ENCODE measurements at regions not wholly inside any gene's neighbourhood (a gene's known extent, or its start where the extent isn't known, plus 50 kb on each side); places are given as distances from the start of the nearest gene placed in this dataset.

DNA sequence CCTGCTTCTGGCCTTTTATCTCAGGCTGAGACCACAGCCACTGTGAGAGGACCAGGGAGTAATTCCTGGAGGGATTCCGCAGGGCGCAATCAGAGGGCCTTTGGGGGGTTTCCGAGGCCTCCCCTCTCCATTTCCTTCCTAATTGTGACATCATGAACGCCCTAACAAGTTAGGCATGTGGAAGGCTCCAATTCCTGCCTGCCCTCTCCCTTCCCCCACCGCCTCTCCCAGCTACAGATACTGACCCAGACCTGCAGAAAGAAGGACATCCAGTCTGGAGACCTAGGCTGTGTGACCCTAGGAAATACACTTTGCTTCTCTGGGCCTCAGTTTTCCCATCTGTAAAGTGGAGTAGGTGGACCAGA is 637.9 kb downstream of the MED13L start:
- no peak overlapping the region for H3K4me3 ChIP-seq (ENCODE audit: low read depth in 1 of 2, low read length in 1 of 2)
- H3K27ac ChIP-seq = no peak overlapping the region
- no peaks in the 10 kb centered on the region for H3K9me3 ChIP-seq
- TF ChIP-seq, protein P1, sequence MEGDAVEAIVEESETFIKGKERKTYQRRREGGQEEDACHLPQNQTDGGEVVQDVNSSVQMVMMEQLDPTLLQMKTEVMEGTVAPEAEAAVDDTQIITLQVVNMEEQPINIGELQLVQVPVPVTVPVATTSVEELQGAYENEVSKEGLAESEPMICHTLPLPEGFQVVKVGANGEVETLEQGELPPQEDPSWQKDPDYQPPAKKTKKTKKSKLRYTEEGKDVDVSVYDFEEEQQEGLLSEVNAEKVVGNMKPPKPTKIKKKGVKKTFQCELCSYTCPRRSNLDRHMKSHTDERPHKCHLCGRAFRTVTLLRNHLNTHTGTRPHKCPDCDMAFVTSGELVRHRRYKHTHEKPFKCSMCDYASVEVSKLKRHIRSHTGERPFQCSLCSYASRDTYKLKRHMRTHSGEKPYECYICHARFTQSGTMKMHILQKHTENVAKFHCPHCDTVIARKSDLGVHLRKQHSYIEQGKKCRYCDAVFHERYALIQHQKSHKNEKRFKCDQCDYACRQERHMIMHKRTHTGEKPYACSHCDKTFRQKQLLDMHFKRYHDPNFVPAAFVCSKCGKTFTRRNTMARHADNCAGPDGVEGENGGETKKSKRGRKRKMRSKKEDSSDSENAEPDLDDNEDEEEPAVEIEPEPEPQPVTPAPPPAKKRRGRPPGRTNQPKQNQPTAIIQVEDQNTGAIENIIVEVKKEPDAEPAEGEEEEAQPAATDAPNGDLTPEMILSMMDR (IDR thresholded peaks at IDR 0.05) = no peak
- H3K4me1 ChIP-seq (ENCODE audit: control insufficient read depth in 1 of 2, insufficient read depth in 1 of 2, low read depth in 1 of 2, low read length in 1 of 2) = no peaks in the 10 kb centered on the region
- no peaks in the 10 kb centered on the region for H3K36me3 ChIP-seq
- peaks cover 15% of the 10 kb centered on the region for H3K27me3 ChIP-seq

DNA sequence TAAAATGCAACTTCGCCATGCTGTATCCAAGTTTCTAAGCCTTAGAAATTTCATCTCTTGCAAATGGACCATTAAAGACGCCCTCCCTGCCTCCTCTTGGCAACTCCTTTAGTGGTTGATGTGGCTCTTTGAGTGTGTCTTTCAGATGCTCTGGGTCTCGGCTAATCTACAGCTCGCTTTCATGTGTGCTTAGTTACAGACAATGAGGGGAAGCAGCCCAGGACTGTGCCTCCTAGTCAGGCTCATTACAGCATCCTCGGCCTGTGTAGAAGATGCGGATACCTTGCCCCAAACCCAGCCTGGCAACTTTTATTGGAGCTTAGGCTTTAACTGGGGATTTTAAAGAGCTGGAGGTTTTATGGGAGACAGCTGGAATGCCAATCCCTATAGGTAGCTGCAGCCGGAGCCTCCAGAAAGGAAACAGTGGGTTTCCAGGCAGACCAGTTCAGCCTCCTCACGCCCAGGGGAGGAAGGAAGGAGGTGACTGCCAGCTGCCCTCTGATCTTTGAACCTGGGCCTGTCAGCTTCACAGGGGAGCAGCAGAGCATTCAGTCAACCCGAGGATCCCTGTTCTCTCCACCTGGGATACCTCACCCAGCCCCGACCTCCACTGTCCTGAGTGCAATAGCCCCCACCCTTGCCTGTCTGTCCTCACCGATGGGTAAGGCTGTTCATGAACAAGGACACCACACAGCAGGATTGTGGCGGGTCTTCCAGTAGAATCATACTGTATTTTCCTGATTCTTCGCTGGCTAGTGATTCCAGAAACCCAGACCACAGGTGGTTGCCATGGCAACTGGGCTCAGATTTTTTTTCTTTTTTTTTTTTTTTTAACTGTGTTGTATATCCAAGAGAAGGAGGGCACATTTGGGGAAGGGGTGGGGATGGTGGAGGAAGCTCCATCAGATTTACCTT is 638.5 kb downstream of the MED13L start:
- H3K4me1 ChIP-seq (ENCODE audit: control insufficient read depth in 1 of 2, insufficient read depth in 1 of 2, low read depth in 1 of 2, low read length in 1 of 2) = no peaks in the 10 kb centered on the region
- peaks cover 15% of the 10 kb centered on the region for H3K27me3 ChIP-seq
- no peaks in the 10 kb centered on the region for H3K9me3 ChIP-seq
- H3K36me3 ChIP-seq = no peaks in the 10 kb centered on the region
- H3K4me3 ChIP-seq (ENCODE audit: low read depth in 1 of 2, low read length in 1 of 2) = no peak overlapping the region
- TF ChIP-seq, protein P1 (IDR thresholded peaks at IDR 0.05) = no peak
- no peak overlapping the region for H3K27ac ChIP-seq

DNA sequence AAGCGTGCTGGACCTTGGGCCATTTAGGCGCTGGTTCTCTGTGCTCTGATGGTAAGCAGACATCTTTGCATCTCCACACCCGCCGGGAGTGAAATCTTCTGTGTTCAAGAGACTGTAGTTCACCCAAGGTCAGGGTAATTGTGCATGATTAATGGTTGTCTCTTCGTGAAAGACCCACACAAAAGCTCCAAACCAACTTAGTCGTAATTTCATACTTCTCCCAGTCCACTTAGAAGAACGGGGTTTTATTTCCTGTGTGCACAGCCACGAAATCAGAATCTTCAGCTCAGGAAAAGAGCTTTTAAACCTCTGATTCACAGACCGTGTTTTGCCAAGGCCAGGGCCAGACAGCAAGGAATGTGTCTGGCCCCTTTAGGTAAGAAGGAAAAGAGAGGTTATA is 640.9 kb downstream of the MED13L start:
- H3K36me3 ChIP-seq = no peaks in the 10 kb centered on the region
- TF ChIP-seq, protein P1 (IDR thresholded peaks at IDR 0.05) = no peak

DNA sequence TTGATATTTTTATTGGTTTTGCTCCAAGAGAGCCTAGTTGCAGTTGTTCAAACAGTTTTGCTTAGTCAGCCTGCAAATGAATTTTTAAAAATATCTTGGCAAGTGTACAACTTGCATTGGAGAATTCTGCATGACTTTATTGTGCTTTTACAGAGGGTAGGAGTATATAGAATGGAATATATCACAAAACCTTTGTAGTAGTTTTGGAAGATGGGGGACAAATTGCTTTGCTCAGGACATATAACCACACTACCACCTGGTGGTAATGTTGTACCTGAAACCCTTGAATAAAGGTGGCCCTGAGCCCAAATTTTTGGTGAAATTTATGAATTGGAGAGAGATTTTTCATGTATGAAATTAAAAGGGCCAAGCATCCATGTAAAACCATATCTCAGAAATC is 645.2 kb downstream of the MED13L start:
- Histone ChIP-seq H3K4me3 (ENCODE audit: low read depth in 1 of 2, low read length in 1 of 2) (no peak overlapping the region), H3K27me3 (no peaks in the 10 kb centered on the region), H3K9me3 (no peaks in the 10 kb centered on the region), H3K36me3 (no peaks in the 10 kb centered on the region), H3K4me1 (ENCODE audit: control insufficient read depth in 1 of 2, insufficient read depth in 1 of 2, low read depth in 1 of 2, low read length in 1 of 2) (no peaks in the 10 kb centered on the region), H3K27ac (no peak overlapping the region)
- TF ChIP-seq, protein P1 (IDR thresholded peaks at IDR 0.05) = no peak

More for the DNA sequence above, 640.9 kb downstream of the MED13L start:
- Histone ChIP-seq H3K4me1 (ENCODE audit: control insufficient read depth in 1 of 2, insufficient read depth in 1 of 2, low read depth in 1 of 2, low read length in 1 of 2) (no peaks in the 10 kb centered on the region), H3K9me3 (no peaks in the 10 kb centered on the region), H3K27me3 (peaks cover 15% of the 10 kb centered on the region), H3K4me3 (ENCODE audit: low read depth in 1 of 2, low read length in 1 of 2) (no peak overlapping the region), H3K27ac (no peak overlapping the region)

DNA sequence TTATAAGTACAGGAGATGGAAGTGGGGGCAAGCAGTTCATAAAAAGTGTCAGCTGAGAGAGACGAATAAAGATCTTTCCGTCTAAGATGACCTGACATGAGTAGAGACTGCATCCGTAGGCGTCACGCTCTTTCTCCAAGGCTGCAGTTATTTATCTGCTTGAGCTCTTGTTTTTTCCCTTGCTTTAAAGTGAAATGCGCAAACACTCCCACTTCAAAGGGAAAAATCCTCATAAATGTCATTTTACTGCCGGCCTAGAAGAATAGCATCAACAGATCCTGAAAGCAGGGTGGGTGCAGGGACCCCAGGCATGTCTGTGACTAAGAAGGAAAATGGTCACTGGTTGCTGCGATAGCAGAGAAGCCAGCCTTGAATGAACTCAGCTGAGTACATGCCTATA is 647.4 kb downstream of the MED13L start:
- TF ChIP-seq, protein P1 (IDR thresholded peaks at IDR 0.05) = no peak
- no peaks in the 10 kb centered on the region for H3K36me3 ChIP-seq
- H3K9me3 ChIP-seq = no peaks in the 10 kb centered on the region
- peaks cover 3% of the 10 kb centered on the region for H3K27me3 ChIP-seq
- no peak overlapping the region for H3K27ac ChIP-seq
- no peak overlapping the region for H3K4me3 ChIP-seq (ENCODE audit: low read depth in 1 of 2, low read length in 1 of 2)
- H3K4me1 ChIP-seq (ENCODE audit: control insufficient read depth in 1 of 2, insufficient read depth in 1 of 2, low read depth in 1 of 2, low read length in 1 of 2) = no peaks in the 10 kb centered on the region
